ENCODE measurements at regions not wholly inside any gene's neighbourhood (a gene's known extent, or its start where the extent isn't known, plus 50 kb on each side); places are given as distances from the start of the nearest gene placed in this dataset.

DNA sequence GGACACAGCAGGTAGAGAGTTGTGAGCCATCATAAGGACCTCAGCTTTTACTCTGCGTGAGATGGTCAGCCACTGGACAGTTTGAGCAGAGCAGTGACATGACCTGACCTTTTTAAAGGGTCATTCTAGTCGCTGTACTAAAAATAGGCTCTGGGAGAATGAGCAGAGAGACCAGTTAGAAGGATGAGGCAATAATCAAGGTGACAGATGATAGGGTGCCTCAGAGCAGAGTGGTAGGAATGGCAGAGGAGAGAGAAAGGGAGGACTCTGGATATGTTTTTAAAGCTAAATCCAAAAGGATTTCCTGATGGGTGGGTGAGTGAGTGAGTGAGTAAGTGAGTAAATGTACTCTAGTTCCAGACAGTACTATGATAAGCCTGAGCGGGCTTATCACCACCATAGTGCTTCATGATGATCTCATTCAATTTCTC is 83.6 kb upstream of the ARHGAP5 start:
- no peak overlapping the region for H3K4me3 ChIP-seq (ENCODE audit: low read depth, low read length)
- TF ChIP-seq, protein P1, sequence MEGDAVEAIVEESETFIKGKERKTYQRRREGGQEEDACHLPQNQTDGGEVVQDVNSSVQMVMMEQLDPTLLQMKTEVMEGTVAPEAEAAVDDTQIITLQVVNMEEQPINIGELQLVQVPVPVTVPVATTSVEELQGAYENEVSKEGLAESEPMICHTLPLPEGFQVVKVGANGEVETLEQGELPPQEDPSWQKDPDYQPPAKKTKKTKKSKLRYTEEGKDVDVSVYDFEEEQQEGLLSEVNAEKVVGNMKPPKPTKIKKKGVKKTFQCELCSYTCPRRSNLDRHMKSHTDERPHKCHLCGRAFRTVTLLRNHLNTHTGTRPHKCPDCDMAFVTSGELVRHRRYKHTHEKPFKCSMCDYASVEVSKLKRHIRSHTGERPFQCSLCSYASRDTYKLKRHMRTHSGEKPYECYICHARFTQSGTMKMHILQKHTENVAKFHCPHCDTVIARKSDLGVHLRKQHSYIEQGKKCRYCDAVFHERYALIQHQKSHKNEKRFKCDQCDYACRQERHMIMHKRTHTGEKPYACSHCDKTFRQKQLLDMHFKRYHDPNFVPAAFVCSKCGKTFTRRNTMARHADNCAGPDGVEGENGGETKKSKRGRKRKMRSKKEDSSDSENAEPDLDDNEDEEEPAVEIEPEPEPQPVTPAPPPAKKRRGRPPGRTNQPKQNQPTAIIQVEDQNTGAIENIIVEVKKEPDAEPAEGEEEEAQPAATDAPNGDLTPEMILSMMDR (IDR thresholded peaks at IDR 0.05; ENCODE audit: insufficient read depth, low read length, missing control alignments), result no peak
- CTCF ChIA-PET, result no interaction called here
- DNase-seq (ENCODE audit: low read depth, low spot score), result no peak
- POLR2A ChIA-PET, result no interaction called here

DNA sequence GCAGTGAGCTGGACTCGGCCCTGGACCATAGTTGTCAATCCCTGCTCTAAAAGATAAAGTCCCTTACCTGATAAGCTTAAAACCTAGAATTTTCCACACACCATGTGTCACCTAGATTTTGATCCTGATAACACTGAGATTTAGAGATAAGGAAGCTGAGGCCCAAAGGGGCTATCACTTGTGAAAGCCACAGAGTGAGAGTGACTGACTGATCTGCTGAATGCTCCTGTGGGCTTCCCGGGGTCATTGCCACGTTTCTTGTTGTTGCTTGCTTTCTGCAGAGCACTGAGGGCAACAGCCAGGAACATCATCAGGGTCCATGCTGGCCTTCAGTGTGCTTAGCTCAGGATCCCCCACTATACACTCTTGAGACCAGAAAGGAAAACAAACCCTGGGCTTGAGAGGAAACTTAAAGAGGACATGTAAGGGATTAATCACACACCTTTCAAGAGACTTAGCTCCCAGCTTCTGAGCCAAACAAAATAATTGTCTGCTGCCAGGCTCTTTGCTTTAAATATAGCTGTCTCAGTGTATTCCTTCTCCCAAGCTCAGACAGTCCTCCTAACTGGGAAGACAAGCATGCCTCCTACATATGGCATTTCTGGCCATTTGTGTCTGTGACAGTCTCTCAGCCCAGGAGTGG is 82.6 kb upstream of the ARHGAP5 start:
- ChIA-PET POLR2A (interaction anchor here (1.4 kb wide), 1 partner anchor 16 kb away, joined by 4 read pairs; no protein-coding TSS in a partner anchor), CTCF (no interaction called here)
- no peak overlapping the region for H3K4me3 ChIP-seq (ENCODE audit: low read depth, low read length)
- DNase-seq (ENCODE audit: low read depth, low spot score), result no peak
- TF ChIP-seq, protein P1 (IDR thresholded peaks at IDR 0.05; ENCODE audit: insufficient read depth, low read length, missing control alignments), result no peak

DNA sequence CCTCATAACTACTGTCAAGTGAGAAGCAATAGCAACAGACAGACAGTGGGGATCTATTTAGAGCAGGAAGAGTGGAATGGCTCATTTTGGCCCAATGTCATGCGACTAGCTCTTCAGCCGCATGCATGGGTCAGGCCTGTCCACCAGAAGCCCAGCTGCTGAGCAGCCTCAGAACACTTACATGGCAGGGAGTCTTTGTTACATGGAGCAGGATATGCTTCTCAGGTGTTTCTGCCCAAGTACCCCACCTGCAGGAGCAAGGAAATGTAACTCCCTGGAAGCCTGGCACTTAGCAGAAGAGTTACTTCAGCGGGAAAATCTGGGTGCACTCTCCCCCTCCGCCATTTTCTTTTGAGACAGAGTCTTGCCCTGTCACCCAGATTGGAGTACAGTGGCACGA is 73.5 kb upstream of the ARHGAP5 start:
- DNase-seq (ENCODE audit: low read depth, low spot score), result no peak
- CTCF ChIA-PET, result interaction anchor here (1.3 kb wide), 1 partner anchor 497 kb away, joined by 3 read pairs; no protein-coding TSS in a partner anchor
- no peak overlapping the region for H3K4me3 ChIP-seq (ENCODE audit: low read depth, low read length)
- TF ChIP-seq, protein P1 (IDR thresholded peaks at IDR 0.05; ENCODE audit: insufficient read depth, low read length, missing control alignments), result no peak
- POLR2A ChIA-PET, result no interaction called here

DNA sequence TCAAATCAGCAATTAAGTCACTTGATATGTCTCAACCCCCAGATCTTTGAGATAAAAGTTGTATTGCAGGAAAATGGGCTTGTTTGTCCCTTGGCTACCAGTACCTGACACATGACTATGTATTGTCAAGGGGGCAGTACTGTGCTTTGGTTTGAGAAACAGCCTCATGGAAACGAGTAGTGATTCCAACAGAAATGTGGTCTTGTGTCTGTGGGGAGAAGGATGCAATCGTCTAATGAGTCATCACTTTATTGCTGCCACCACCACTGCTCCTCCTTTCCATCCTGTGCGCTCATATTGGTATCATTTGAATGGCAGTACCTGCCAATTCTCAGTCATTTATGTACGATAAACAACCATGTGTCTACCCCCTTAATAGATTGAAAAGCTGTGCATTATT is 72.8 kb upstream of the ARHGAP5 start:
- no peak for DNase-seq (ENCODE audit: low read depth, low spot score)
- CTCF ChIA-PET, result interaction anchor here (1.3 kb wide), 1 partner anchor 497 kb away, joined by 3 read pairs; no protein-coding TSS in a partner anchor
- TF ChIP-seq, protein P1 (IDR thresholded peaks at IDR 0.05; ENCODE audit: insufficient read depth, low read length, missing control alignments), result no peak
- no peak overlapping the region for H3K4me3 ChIP-seq (ENCODE audit: low read depth, low read length)
- POLR2A ChIA-PET, result no interaction called here

DNA sequence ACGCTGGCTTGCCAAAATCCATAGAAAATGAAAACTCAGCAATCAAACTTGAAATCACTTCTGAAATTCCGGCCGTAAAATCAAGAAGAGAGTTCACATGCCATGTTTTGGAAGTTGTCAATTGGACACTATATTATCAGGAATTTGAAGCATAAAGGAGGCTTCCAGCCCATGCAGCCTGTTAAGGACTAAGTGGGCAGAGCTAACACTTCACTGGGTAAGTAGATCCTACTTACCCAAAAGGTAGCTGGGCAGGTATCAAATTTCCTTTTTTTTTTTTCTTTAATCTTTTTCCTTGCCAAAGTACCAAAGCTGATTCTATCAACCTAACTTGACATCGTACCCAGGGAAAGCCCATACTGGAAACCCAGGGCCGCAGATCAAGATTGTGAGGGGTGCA is 71.5 kb upstream of the ARHGAP5 start:
- POLR2A ChIA-PET, result no interaction called here
- TF ChIP-seq, protein P1 (IDR thresholded peaks at IDR 0.05; ENCODE audit: insufficient read depth, low read length, missing control alignments), result no peak
- DNase-seq (ENCODE audit: low read depth, low spot score), result no peak
- H3K4me3 ChIP-seq (ENCODE audit: low read depth, low read length), result no peak overlapping the region
- CTCF ChIA-PET, result no interaction called here

DNA sequence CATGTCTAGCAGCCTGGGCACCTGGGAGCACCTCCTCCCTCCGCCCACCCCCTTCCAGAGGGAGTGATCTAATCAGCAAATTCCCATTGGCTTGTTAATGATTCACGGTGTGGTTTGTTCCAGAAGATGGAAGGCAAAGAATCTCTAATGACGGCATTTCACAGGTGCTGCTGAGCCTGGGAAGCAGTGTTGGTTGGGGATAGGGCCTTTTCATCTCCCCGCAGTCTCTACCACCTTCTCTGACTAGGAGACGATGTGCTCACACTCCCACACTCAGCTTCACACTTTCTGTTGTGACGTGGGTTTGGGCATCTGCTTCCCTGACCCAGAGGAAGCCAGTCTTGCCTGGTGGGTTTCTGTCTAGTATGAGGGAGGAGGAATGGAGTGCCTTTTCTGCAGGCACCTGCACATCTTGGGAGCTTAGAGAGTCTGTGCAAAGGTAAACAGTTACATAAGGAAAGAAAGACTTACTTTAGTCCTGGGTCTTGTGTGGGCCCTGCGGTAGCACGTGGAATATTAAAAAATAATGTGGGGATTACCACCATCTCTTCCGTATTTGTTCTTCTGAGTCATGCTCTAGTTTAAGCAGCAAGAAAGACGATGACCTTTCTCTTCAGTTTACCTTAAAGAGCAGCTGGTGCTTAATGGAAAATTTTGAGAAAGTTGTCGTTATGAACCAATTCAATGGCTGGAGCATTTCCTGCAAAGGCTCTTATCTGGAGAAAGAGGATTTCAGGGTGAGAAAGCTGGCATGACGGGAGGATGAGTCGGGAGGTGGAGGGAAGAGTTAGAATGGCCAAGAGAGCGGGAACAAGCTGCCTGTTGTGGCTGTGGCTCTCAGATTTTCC is 70.6 kb upstream of the ARHGAP5 start:
- ChIA-PET CTCF (no interaction called here), POLR2A (no interaction called here)
- no peak for DNase-seq (ENCODE audit: low read depth, low spot score)
- no peak overlapping the region for H3K4me3 ChIP-seq (ENCODE audit: low read depth, low read length)
- TF ChIP-seq, protein P1 (IDR thresholded peaks at IDR 0.05; ENCODE audit: insufficient read depth, low read length, missing control alignments), result no peak
